Forelimb muscle (tissue), 1 donor: ENCODE measurements at regions not wholly inside any gene's neighbourhood (a gene's known extent, or its start where the extent isn't known, plus 50 kb on each side); places are given as distances from the start of the nearest gene placed in this dataset.
"Not testable (repeated sequence)": the region's sequence is repeated elsewhere in the genome, so short reads cannot be mapped to it uniquely, and the experiment has no call there.

Source experiments
- DNase-seq: peaks from one replicate; pipeline ENCODE4 v3.0.0-alpha.2; 2013; ENCODE audit warnings: low read depth

GRCh38 chr7:136533732-136534131 lies 334.7 kb upstream of the CHRM2 start:
- no peak for DNase-seq

DNA sequence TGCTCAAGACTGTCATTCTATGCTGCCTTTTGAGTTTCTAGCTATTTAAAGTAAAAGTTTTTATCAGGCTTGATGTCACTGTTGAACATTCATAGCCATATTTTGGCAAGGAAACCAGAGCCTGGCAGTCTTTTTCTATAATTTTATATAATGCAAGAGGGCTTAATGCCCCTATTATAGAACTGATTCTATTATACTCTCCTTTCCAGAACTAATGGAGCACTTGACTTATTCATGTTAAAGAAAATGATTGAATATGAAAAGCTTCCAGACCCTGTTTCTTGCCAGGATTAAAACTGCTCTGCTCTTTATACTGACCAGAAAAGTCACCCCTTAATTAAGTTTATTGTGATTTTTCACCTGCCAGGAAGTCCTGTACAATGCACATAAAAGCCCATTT lies 337.6 kb upstream of the CHRM2 start:
- DNase-seq: no peak

DNA sequence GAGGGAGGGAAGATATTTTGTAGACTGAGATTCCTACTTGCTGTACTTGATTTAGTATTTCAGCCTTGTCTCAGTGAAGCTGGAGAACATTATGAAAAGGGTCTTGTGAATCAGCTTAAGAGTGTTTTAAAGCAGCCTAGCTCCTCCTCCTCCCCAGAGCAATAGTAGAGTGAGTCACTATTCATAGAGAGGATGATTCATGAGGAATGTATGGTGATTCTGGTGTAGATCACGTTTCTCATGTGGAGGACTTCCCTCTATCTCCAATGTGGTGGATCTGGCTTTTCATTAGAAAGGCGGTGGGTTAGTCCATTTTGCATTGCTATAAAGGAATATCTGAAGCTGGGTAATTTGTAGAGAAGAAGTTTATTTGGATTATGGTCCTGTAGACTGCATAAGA lies 340.1 kb upstream of the CHRM2 start:
- DNase-seq: no peak

GRCh38 chr7:136527554-136527953 lies 340.9 kb upstream of the CHRM2 start:
- DNase-seq: no peak

GRCh38 chr7:136526408-136527105 lies 341.9 kb upstream of the CHRM2 start:
- no peak for DNase-seq

GRCh38 chr7:136523571-136523970 lies 344.9 kb upstream of the CHRM2 start:
- no peak for DNase-seq

DNA sequence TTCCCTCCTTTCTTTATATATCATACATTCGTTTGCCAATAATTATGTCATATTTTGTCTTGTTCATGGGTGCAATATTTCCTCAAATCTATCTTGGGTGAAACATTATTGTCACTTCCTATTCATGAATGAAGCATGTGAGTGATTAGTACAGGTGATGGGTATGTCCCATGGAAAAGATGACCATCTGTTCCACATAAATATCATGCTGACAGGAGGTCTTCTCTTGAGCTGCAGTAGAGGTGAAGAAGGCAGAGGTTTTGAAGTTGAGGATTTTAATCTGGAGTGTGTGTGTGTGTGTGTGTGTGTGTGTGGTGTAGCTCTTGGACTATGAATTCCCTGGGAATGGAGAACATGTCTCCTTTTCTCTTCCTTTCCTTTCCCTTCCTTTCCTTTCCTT lies 350.5 kb upstream of the CHRM2 start:
- DNase-seq: no peak

DNA sequence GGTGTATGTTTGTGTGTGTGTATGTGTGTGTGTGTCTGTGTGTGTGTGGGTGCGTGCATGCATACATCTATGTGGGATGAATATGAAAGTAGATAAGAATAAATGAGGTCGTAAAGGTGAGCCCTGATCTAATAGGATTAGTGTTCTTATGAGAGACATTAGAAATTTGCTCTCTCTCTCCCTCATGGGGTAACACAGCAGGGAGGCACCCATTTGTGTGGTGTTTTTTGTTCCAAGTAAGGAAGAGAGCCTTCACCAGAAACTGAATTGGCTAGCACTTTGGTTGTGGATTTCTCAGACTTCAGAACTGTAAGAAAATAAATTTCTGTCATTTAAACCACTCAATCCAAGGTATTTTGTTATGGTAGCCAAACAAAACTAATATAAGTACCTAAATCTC lies 353.7 kb upstream of the CHRM2 start:
- DNase-seq: no peak

GRCh38 chr7:136513744-136514143 lies 354.7 kb upstream of the CHRM2 start:
- no peak for DNase-seq

DNA sequence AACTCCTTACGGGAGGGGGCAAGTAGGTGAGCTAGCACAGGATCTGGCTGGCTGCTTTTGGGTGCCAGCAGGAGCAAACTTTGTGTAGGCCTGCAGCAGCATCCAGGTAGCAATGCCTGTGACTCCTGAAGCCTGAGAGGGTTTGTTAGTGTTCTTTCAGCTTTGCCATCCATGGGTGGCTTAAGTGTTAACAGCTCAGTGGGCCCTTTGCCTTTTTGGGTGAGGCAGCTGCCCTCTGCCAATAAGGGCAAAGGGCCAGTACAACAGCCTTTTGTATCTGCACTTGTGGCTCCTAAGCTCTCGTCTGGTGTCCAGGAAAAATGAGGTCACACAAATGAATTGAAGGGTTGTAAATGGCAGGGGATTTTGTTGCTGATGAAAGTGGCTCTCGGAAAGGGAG lies 359.0 kb upstream of the CHRM2 start:
- no peak for DNase-seq

GRCh38 chr7:136502162-136502561 lies 366.3 kb upstream of the CHRM2 start:
- DNase-seq: no peak

- no peak for DNase-seq
These were observed 367.3 kb upstream of the CHRM2 start for GRCh38 chr7:136501151-136501550.

- DNase-seq: no peak
These were observed 371.9 kb upstream of the CHRM2 start for GRCh38 chr7:136496551-136496950.

GRCh38 chr7:136495081-136495480 lies 373.4 kb upstream of the CHRM2 start:
- no peak for DNase-seq

DNA sequence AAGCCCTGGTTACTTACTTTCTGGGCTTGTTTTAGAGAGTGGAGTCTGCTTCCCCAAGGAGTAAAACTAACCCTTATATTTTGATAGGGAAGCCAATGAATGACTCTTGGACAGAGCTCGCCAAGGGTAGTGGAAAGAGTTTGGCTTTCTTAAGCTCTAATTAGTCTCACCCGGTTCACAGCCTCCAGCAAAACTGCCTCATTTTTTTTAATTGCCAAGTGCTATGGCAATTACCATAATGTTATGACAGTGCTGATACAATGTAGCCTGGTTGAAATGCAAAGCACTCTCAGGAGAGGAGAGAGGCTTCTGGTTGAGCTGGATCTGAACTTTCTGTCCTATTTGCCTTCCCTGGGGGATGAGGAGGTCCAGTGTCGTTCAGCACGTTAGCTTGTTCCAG lies 376.1 kb upstream of the CHRM2 start:
- no peak for DNase-seq

- no peak for DNase-seq
These were observed 378.6 kb upstream of the CHRM2 start for GRCh38 chr7:136489808-136490207.

GRCh38 chr7:136480901-136481300 lies 387.6 kb upstream of the CHRM2 start:
- no peak for DNase-seq

DNA sequence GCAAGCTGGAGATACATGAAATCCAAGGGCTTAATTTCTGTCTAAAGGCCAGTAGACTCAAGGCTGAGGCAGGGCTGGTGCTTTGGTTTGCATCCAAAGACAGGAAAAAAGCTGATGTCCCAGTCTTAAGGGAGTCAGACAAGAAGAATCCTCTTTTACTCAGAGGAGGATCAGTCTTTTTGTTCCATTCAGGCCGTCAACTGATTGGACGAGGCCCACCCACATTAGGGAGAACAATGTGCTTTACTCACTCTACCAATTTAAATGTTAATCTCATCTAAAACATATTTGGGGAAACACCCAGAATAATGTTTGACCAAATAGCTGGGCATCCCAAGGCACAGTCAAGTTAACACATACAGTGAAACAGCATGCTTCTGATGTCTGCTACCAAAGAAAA lies 388.5 kb upstream of the CHRM2 start:
- no peak for DNase-seq

DNA sequence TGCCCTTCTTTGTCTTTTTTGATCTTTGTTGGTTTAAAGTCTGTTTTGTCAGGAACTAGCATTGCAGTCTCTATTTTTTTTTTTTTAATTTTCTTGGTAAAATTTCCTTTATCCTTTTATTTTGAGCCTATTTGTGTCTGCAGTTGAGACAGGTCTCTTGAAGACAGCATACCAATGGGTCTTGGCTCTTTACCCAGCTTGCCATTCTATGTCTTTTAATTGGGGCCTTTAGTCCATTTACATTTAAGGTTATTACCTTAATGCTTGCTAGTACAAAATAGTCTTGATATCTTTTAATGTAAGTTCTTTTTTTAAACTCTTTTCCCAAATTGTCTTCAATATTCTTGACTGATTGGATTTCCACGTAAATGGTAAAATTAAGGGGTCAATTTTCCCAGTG lies 398.3 kb upstream of the CHRM2 start:
- DNase-seq: no peak

- DNase-seq: no peak
These were observed 415.5 kb upstream of the CHRM2 start for GRCh38 chr7:136452949-136453348.

DNA sequence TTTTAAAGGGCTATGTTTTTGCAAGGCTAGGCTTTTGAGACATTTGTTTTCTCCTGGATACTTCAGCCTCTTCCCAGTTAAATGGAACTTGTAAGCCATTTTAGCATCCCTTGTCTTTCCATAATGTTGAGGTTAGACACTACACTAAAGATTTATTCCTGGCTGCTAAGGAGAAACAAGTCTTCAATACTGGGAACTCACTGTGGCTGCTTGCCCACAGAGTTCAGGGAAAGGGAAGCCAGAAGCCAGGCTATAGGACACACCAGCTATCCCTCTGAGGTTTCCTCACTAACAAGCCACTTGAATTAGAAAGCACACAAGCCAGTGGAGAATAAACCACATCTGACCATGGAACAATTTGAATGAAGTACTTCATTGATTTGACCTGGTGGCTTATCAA lies 421.7 kb upstream of the CHRM2 start:
- no peak for DNase-seq

- no peak for DNase-seq
These were observed 426.6 kb upstream of the CHRM2 start for GRCh38 chr7:136441835-136442234.

GRCh38 chr7:136431736-136432135 lies 436.7 kb upstream of the CHRM2 start:
- DNase-seq: not testable (repeated sequence)

DNA sequence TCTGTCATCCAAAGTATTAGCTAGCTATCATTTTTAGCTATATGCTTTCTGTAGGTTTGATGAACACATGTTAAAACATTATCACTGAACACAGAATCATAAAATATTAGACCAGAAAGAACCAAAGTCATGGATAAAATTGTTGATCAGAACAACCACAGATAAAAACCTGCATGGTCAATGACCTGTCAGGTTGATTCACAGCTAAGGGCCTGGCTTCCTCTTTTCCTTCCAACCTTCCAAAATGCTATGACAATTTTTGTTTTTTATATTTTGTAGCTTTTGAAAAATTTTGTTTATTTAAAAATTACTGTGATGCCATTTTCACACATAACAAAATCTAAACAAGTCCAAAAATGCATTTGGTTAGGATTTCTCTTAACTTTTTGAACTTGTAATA lies 444.4 kb upstream of the CHRM2 start:
- no peak for DNase-seq
